K562 (cell line): ENCODE measurements at regions not wholly inside any gene's neighbourhood (a gene's known extent, or its start where the extent isn't known, plus 50 kb on each side); places are given as distances from the start of the nearest gene placed in this dataset.

Source experiments
- ARID1B ChIP-seq: fragments of 450-650 bp; IDR thresholded peaks from 2 replicates; pipeline ENCODE4 v1.6.1; 2016; ENCODE audit warnings: antibody characterized with exemption, mild to moderate bottlenecking, inconsistent platforms
- HMG20A ChIP-seq: fragments of 450-650 bp; formaldehyde crosslinking; conservative IDR thresholded peaks from 2 replicates; pipeline ENCODE4 v1.4.0; 2020; ENCODE audit warnings: mild to moderate bottlenecking, mixed read lengths
- MTF1 ChIP-seq: fragments of 250-450 bp; sonication (Bioruptor Pico); IDR thresholded peaks from 2 replicates; pipeline ENCODE4 v1.9.0; 2021; ENCODE audit warnings: moderate library complexity, mild to moderate bottlenecking, inconsistent platforms, borderline replicate concordance
- POLR2G ChIP-seq: fragments of 200-400 bp; formaldehyde crosslinking; IDR thresholded peaks from 2 replicates; pipeline ENCODE4 v1.6.1; 2017; ENCODE audit warnings: low read depth, mild to moderate bottlenecking, antibody characterized with exemption, low read length, moderate library complexity
- PTBP1 ChIP-seq: fragments of 200-400 bp; formaldehyde crosslinking; IDR thresholded peaks from 2 replicates; pipeline ENCODE4 v1.6.1; 2017; ENCODE audit warnings: low read depth, low read length
- ZBTB17 ChIP-seq: fragments of 450-650 bp; formaldehyde crosslinking; IDR thresholded peaks from 2 replicates; pipeline ENCODE4 v1.4.0; 2020; ENCODE audit warnings: mild to moderate bottlenecking
- ZNF175 ChIP-seq: fragments of 200-800 bp; sonication (Bioruptor generic); IDR thresholded peaks from 2 replicates; pipeline ENCODE4 v1.6.1; 2016; ENCODE audit warnings: low read depth, mild to moderate bottlenecking, missing genetic modification characterization, missing compliant biosample characterization
- ZNF282 ChIP-seq: sonication (generic); formaldehyde crosslinking; IDR thresholded peaks from 2 replicates; pipeline ENCODE4 v1.8.1; 2023; ENCODE audit warnings: missing genetic modification reagents
- ZNF311 ChIP-seq: fragments of 250-450 bp; sonication (Bioruptor Pico); IDR thresholded peaks from 2 replicates; pipeline ENCODE4 v1.4.0; 2020; ENCODE audit warnings: mild to moderate bottlenecking, moderate library complexity
- TF ChIP-seq, protein P1 (sequence below): fragments of 450-650 bp; IDR thresholded peaks from one replicate; pipeline ENCODE4 v1.6.1; 2018; ENCODE audit warnings: mild to moderate bottlenecking, moderate library complexity; ENCODE audit not compliant: partially characterized antibody
- TF ChIP-seq, protein P2 (sequence below): sonication (generic); formaldehyde crosslinking; IDR thresholded peaks from 2 replicates; pipeline ENCODE4 v1.8.1; 2023; ENCODE audit warnings: mild to moderate bottlenecking, missing genetic modification reagents
- TF ChIP-seq, protein P3 (sequence below): IDR thresholded peaks from 2 replicates; pipeline ENCODE4 v1.6.1; 2014; ENCODE audit warnings: antibody characterized with exemption
- TF ChIP-seq, protein P4 (sequence below): fragments of 150-350 bp; conservative IDR thresholded peaks from 2 replicates; pipeline ENCODE4 v1.6.1; 2014; ENCODE audit warnings: low read length

DNA sequence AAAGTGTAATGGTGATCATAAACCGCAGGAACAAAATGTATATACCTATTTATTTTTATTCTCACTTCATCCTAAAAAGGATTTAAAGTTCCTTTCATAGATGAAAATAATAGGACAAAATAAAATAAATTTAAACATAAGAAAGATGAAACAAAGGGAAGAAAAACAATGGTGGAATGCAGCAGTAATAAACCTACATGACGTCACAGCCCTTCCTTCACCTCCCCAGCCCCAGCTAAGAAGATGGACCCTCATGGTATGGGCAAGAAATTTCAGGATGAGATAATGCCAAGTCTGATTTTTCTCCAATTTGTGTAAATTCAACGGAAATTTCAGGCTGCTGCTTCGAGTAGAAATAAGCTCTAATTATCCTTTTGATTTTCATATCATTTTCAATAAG is 381.0 kb downstream of the LRIG3 start (continued):
- TF ChIP-seq ZNF311 (CRISPR knock-in tag) (no peak), MTF1 (CRISPR knock-in tag) (no peak), ARID1B (no peak), PTBP1 (no peak), HMG20A (CRISPR knock-in tag) (no peak), ZNF175 (CRISPR knock-in tag) (no peak), POLR2G (no peak), ZNF282 (CRISPR knock-in tag) (no peak), ZBTB17 (CRISPR knock-in tag) (no peak)
- TF ChIP-seq, protein P1, sequence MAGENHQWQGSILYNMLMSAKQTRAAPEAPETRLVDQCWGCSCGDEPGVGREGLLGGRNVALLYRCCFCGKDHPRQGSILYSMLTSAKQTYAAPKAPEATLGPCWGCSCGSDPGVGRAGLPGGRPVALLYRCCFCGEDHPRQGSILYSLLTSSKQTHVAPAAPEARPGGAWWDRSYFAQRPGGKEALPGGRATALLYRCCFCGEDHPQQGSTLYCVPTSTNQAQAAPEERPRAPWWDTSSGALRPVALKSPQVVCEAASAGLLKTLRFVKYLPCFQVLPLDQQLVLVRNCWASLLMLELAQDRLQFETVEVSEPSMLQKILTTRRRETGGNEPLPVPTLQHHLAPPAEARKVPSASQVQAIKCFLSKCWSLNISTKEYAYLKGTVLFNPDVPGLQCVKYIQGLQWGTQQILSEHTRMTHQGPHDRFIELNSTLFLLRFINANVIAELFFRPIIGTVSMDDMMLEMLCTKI, result no peak
- TF ChIP-seq, protein P2, sequence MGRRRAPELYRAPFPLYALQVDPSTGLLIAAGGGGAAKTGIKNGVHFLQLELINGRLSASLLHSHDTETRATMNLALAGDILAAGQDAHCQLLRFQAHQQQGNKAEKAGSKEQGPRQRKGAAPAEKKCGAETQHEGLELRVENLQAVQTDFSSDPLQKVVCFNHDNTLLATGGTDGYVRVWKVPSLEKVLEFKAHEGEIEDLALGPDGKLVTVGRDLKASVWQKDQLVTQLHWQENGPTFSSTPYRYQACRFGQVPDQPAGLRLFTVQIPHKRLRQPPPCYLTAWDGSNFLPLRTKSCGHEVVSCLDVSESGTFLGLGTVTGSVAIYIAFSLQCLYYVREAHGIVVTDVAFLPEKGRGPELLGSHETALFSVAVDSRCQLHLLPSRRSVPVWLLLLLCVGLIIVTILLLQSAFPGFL (CRISPR knock-in tag), result no peak
- TF ChIP-seq, protein P3, sequence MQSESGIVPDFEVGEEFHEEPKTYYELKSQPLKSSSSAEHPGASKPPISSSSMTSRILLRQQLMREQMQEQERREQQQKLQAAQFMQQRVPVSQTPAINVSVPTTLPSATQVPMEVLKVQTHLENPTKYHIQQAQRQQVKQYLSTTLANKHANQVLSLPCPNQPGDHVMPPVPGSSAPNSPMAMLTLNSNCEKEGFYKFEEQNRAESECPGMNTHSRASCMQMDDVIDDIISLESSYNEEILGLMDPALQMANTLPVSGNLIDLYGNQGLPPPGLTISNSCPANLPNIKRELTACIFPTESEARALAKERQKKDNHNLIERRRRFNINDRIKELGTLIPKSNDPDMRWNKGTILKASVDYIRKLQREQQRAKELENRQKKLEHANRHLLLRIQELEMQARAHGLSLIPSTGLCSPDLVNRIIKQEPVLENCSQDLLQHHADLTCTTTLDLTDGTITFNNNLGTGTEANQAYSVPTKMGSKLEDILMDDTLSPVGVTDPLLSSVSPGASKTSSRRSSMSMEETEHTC, result no peak
- TF ChIP-seq, protein P4, sequence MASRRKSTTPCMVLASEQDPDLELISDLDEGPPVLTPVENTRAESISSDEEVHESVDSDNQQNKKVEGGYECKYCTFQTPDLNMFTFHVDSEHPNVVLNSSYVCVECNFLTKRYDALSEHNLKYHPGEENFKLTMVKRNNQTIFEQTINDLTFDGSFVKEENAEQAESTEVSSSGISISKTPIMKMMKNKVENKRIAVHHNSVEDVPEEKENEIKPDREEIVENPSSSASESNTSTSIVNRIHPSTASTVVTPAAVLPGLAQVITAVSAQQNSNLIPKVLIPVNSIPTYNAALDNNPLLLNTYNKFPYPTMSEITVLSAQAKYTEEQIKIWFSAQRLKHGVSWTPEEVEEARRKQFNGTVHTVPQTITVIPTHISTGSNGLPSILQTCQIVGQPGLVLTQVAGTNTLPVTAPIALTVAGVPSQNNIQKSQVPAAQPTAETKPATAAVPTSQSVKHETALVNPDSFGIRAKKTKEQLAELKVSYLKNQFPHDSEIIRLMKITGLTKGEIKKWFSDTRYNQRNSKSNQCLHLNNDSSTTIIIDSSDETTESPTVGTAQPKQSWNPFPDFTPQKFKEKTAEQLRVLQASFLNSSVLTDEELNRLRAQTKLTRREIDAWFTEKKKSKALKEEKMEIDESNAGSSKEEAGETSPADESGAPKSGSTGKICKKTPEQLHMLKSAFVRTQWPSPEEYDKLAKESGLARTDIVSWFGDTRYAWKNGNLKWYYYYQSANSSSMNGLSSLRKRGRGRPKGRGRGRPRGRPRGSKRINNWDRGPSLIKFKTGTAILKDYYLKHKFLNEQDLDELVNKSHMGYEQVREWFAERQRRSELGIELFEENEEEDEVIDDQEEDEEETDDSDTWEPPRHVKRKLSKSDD, result no peak
